ENCODE measurements at regions not wholly inside any gene's neighbourhood (a gene's known extent, or its start where the extent isn't known, plus 50 kb on each side); places are given as distances from the start of the nearest gene placed in this dataset.

DNA sequence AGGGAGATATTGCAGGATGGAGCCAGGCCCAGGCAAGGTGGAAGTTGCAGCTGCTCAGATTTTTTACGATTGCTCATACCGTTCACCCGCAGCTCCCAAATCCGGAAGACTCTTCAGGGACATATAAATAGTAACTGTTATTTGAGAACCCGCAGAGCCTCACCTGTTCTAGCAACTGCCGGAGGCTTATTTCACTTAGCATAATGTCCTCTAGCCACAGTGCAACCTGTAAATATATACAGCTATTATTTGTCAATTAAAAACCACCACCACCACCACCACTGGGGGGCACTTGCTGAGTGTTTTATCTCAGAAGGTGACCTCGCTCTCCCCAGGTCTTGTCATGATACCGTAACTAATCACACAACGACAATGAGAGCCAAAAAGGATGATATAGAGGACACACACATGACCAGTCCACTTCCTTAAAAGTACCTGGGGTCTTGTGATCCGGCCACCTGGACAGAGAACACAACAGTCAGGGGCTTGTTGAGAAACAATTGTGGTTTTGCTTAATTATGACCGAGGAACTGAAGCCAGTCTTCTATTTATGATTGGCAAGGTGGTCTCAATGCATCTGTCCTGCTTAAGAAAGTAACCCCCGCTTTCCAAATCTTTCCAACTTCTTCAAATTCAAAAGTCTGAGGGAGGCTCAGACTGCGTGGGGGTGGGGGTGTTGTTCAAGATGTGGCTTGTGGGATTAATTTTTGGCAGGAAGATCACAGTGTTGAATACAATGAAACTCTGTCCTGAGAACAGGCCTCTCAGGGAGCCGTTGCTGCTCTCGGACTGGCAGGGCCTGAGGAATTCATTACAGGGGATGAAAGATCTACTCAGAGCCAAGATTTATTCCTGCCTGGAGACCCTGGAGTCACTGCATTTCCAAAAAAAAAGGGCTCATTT is 72.3 kb upstream of the PRNP start:
- TF ChIP-seq, protein P1, sequence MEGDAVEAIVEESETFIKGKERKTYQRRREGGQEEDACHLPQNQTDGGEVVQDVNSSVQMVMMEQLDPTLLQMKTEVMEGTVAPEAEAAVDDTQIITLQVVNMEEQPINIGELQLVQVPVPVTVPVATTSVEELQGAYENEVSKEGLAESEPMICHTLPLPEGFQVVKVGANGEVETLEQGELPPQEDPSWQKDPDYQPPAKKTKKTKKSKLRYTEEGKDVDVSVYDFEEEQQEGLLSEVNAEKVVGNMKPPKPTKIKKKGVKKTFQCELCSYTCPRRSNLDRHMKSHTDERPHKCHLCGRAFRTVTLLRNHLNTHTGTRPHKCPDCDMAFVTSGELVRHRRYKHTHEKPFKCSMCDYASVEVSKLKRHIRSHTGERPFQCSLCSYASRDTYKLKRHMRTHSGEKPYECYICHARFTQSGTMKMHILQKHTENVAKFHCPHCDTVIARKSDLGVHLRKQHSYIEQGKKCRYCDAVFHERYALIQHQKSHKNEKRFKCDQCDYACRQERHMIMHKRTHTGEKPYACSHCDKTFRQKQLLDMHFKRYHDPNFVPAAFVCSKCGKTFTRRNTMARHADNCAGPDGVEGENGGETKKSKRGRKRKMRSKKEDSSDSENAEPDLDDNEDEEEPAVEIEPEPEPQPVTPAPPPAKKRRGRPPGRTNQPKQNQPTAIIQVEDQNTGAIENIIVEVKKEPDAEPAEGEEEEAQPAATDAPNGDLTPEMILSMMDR (IDR thresholded peaks at IDR 0.05) = peak; percentile 25 to 61 (median 36)
- TF ChIP-seq POLR2A (IDR thresholded peaks at IDR 0.05) = no peak
